NCI-H510A (cell line): ENCODE measurements at regions not wholly inside any gene's neighbourhood (a gene's known extent, or its start where the extent isn't known, plus 50 kb on each side); places are given as distances from the start of the nearest gene placed in this dataset.

Experiments used
- DNase-seq: peaks from one replicate; lab custom pipeline; 2025; lab: John Stamatoyannopoulos, UW

- no peak for DNase-seq
These were observed 551.5 kb upstream of the ATP2B1 start for GRCh38 chr12:90260136-90260535.

DNA sequence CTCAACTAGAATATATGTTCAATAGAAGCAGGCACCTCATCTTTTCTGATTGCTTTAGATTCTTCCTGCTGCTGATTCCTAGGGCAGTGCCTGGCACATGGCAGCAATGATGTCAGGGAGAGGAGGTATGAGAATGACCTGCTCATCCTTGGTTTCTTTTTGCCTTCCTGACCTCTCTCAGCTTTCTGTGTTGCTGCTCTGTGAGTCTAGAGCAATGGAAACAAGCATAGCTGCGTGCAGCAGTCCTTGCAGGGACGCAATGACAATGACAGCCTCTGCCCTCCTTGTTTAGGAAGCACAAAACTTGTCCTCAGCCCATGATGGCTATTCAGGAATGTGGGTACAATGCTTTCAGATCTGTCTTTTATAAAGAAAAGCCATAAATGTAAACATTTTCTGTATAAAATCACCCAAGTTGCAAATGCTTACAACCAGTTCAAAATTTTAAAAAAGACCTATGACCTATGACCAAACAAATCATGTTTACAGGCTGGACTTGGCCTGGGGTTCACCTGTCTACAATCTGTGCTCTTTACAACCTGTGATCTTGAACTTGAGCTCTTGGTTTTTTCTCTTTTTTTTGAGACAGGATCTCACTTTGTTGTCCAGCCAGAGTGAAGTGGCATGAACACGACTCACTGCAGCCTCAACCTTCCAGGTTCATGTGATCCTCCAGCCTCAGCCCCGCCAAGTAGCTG, 549.4 kb upstream of the ATP2B1 start:
- no peak for DNase-seq

GRCh38 chr12:90254796-90255195, 546.2 kb upstream of the ATP2B1 start:
- DNase-seq = no peak

DNA sequence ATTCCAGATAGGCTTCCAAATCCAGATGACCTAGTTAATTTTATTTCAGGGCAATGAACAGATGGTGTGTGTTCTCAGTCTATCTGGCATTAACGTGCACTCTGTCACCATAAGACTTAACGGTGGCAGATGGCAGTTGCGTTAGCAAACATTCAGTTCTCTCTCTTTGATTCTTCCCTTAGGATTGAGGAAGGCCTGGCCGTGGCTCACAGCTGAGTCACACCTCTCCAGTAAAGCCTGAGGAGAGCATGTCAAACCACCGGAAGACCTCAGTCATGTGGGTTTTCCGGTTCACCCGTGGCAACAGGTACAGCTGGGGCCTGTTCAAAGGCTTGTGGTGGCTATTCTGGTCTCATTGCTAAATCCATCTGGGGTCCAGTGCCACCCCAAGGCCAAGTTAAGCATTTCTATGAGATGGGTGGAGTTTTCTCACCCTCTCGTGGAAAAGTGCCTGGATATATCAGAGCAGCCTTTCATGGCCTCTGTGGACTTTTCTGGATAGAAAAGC, 545.1 kb upstream of the ATP2B1 start:
- peak; percentile 18 for DNase-seq

DNA sequence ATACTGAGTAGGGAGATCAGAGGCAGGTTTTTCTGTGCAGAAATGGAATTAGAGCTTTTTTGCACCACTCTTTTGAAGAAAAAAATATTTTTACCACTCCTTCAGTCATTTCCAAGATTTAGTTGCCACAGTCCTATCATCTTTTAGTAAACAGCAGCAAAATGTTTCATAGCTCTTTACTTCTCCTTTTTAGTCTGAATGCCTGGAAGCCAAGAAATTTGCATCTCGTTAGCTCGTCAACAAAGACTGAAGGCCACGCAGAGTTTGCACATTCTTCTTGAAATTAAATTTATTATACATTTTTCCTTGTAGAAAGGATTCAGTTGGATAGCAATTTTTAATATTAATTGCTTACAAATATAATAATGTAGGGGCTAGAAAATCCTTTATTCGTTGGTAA, 544.5 kb upstream of the ATP2B1 start:
- DNase-seq = no peak

DNA sequence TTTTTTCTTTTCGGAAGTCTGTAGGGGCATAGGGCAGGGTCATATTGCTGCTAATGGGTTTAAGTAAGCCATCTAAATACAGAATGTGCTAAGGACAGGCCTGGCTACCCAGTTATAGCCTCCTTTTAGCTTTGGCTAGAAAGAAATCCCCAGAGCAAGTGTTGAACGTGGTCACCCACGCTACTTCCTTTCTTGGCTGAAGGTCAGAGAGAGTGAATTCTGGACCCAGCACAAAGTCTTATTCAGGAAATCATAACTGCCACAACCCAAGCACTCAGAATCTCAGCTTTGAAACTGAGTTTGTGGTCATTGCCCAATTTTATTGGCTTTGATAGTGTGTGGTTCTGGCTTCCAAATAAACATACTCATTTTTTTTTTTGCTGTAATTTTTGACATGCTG, 542.1 kb upstream of the ATP2B1 start:
- no peak for DNase-seq

- no peak for DNase-seq
These were observed 541.4 kb upstream of the ATP2B1 start for GRCh38 chr12:90250042-90250441.

DNA sequence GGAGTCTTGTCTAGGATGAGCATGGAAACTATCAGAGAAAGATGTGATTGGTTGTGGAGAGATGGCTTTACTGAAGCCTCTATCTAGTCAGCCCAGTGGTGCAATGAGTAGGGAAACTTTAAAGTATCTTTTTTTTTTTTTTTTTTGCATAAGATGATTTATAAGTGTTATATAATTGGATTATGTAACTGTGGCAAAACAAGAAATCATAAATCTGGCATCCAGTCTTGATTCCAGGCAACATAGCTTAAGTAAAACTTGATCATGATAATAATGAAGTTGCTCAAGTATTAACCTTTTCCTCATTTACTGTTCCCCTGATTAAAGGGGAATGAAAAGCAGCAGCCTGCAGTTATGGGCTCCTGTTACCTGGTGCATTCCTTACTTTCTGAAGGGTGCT, 538.0 kb upstream of the ATP2B1 start:
- DNase-seq = no peak

DNA sequence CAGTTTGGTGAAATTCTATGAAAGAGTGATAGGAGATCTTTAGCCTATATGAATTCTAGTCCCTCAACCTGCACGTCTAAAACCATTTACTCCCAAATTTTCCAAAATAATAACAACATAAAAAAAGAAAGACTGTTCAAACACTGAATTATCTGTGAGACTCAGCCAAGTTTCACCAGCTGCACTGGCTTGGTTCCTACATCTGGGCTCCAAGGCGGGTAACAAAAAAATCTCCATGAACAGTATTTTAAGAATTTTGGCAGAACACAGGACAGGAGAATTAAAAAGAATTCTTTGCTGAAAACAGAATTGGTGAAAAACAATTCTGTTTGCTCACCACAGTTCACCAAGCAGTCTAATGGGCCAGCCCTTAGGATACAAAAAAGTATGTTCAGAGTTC, 536.8 kb upstream of the ATP2B1 start:
- no peak for DNase-seq

DNA sequence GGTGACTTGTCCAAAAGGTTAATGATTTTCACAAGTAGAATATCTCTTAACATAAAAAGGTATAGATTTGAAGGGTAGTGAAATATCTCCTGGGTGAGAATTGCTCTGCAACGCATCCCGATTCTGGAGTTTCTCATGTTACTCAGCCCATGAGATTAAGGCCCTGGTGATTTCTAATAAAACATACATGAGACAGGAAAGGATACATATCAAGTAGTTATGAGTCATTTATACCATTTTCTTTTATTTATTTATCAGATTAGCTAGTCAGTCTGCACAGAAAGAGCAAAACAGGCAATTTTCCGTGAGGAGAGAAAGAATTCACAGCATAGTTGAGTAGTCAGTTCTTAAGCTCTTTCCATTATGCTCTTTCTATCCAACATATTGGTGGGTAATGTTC, 535.6 kb upstream of the ATP2B1 start:
- no peak for DNase-seq

GRCh38 chr12:90243211-90243610, 534.6 kb upstream of the ATP2B1 start:
- DNase-seq = no peak

DNA sequence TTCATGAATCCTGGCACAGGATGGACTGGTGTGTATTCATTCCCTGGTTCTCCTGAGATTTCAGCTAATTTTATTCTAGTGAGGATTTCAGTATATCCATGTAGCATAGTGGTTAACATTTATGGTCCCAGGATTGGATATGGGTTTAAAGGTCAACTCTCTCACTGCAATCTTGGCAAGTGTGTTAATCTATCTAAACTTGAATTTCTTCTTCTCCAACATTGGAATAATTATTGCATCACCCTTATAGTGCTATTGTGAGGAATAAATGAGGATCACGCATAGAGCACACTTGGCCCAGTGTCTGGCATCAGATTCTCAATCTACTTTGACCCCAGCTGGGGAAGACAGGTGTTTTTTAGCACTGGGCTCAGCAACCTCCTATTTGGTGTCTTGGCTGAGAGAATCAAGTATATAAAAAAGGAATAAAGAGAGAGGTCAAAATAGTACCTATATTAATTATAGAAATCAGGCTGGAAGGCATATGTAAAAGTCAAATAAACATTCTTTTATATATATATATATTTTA, 531.2 kb upstream of the ATP2B1 start:
- no peak for DNase-seq

GRCh38 chr12:90238663-90239271, 530.1 kb upstream of the ATP2B1 start:
- no peak for DNase-seq

DNA sequence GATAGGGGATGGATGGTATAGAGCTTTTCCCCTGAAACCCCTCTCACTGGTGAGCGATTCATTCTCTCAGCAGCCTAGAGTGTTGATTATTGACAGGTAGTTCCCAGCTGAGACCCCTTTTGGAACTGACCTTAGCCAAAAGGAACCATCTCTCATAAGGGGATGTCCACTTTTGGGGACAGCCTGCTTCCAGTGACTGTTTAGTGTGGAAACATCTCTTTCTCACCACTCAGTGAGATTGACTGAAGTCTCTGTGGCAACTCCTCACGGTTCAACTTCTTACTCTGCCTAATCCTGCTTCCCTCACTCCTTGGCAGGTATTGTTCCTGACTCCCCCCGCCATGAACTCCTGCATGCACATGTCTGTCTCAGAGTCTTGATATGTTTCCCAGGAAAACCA, 529.2 kb upstream of the ATP2B1 start:
- DNase-seq = no peak

- no peak for DNase-seq
These were observed 527.0 kb upstream of the ATP2B1 start for GRCh38 chr12:90235642-90236041.

DNA sequence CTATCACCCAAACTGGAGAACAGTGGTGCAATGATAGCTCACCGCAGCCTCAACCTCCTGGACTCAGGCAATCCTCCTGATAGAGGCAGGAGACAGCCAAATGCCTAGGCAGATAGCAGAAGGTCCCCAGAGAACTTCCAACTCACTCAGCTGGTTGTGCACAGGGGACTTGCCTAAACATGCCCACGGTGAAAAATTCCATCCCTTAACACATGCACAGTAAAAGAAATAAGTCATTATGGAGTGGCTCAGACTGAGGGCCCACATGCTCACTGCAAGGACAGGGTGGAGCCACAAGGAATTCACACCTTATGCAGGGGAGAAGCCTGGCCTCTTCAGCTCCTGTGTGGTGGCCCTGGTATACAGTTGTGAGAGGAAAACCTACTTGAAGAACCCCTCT, 525.8 kb upstream of the ATP2B1 start:
- DNase-seq = no peak

GRCh38 chr12:90233168-90234100, 524.8 kb upstream of the ATP2B1 start:
- no peak for DNase-seq

DNA sequence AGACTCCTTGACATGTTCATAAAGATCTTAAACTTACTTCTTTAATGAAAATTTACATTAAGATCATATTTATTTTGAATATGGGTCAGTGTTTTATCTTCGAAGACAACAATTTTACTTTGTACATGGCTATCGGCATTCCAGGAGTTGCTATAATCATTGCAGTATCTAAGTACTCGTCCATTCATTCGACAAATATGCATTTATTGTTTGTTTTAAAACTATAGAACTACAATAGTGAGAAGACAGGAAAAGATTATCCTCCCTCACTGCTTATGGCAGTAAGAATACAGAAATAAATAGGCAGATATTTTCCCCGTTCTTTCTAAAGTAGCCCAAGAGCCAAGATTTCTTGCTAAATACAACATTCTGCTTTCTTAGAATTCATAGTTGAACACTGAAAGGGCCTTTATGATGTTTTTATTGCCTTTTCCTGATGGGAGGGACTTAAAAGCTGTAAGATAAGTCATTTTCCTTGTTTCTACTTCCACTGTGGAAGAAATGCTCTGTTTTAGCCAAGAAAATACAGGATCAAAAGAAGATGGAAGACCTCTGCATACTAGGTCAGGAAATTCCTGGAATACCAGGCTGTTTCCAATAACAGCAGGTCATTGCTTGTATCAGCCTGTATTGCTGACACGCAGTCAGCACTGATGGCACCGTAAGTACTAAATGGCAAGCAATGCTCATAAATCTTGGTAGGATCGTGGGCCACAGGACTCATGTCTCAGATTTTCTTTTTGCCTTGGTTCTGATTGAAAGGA, 521.0 kb upstream of the ATP2B1 start:
- no peak for DNase-seq

DNA sequence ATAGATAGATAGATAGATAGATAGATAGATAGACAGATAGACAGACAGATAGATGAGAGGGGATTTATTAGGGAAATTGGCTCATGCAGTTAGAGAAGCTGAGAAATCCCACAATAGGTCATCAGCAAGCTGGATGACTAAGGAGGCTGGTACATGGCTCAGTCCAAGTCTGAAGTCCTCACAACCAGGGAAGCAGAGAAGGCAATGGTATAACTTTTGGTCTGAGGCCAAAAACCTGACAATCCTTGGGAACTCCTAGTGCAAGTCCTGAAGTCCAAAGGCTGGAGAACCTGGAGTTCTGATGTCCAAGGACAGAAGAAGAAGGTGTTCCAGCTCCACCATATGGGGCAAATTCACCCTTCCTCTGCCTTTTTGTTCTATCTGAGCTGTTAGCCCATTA, 517.6 kb upstream of the ATP2B1 start:
- DNase-seq = no peak

DNA sequence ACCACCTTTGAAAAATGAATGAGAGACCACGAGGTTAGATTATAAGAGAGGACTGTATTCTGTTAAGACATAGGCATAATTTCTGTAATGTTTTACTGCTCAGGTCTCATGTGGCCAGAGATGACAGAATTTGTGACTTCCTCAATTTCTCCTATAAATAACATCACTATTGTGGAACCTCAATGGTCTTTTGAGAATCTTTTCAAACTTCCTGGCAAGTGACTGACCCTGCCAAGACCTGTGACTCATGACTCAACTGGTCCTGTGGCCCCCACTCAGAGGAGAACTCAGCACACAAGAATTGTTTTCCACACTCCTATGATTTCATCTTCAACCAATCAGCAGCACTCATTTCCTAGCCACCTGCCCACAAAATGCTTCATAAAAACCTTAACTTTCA, 508.2 kb upstream of the ATP2B1 start:
- DNase-seq = no peak

GRCh38 chr12:90216020-90216552, 507.4 kb upstream of the ATP2B1 start:
- no peak for DNase-seq

GRCh38 chr12:90211017-90211416, 502.4 kb upstream of the ATP2B1 start:
- no peak for DNase-seq
